Cardiac septum (tissue), 1 donor: ENCODE measurements at regions not wholly inside any gene's neighbourhood (a gene's known extent, or its start where the extent isn't known, plus 50 kb on each side); places are given as distances from the start of the nearest gene placed in this dataset.

Experiments used
- DNase-seq: peaks from one replicate; pipeline ENCODE4 v3.0.0-alpha.2; 2020; ENCODE audit warnings: low spot score
- intact Hi-C: fragments of 100-400 bp; cut with DNase I; formaldehyde crosslinking; loops from one replicate; pipeline ENCODE4 v1.14.0; 2022
- donor health status: DM: no; HTN: no; CAD: no.

DNA sequence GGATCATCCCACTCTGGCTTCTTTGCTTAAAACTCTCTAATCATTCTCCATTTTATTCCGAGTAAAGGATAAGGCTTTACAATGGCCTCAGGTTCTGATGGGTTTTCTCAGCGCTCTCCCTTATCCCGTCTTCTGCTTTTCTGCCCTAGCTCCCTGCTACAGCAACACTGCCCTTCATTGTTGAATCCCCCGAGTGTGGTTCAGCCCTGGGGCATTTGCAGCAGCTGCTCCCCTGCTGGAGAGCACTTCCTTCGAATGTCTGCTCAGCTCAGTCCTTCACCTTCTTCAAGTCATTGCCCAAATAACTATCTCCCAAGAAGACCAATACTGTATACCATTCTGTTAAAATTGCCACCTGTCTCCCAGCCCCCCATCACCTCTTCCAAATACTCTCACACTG is 111.8 kb downstream of the TBXT start:
- intact Hi-C loops = no loop called here
- DNase-seq = no peak

DNA sequence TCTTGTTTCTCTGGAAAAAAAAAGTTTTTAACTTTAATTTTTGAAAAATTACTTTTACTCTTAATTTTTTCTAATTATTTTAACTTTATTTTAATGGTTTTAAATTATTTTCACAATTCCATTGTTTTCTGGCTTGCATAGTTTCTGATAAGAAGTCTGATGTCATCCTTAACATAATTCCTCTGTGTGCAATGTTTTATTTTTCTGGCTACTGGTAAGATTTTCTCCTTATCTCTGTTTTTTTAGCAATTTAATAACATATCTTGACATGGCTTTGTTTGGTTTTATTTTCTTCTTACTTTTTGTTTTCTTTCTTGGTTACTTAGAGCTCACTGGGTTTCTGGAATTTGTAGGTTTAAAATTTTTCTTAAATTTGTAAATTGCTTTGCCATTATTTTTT is 114.8 kb downstream of the TBXT start:
- no peak for DNase-seq
- intact Hi-C loops = no loop called here

DNA sequence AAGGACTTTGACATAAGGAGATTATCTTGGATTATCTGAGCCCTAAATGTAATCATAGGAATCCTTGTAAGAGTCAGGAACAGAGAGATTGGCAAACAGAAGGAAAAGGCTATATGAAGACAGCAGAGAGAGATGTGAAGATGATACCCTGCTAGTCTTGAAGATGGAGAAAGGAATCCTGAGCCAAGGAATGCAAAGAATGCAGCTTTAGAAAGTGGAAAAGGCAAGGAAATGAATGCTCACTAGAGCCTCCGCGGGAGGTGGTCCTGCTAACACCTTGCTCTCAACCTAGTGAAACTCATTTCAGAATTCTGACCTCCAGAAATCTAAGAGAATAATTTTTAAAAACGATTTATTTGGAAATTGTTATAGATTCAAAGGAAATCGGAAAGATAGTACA is 117.1 kb downstream of the TBXT start:
- DNase-seq = no peak
- intact Hi-C loops = no loop called here

DNA sequence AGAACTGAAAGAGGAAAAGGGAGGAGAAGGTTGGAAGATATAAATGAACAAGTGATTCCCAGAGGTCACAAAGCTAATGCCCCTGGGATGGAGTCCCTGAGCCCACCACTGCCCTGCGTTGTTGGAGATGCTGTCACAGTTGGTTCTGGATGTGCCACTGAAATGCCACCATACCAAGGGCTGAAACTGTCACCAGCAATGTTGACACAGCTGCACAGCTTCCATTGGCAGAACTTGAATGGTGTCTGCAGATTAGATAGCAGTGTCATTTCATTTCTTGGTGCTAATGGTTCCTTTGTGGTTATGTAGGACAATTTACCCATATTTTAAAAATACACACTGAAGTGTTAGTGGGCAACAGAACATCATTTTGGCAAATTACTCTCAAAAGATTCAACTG is 120.7 kb downstream of the TBXT start:
- intact Hi-C loops = no loop called here
- no peak for DNase-seq

DNA sequence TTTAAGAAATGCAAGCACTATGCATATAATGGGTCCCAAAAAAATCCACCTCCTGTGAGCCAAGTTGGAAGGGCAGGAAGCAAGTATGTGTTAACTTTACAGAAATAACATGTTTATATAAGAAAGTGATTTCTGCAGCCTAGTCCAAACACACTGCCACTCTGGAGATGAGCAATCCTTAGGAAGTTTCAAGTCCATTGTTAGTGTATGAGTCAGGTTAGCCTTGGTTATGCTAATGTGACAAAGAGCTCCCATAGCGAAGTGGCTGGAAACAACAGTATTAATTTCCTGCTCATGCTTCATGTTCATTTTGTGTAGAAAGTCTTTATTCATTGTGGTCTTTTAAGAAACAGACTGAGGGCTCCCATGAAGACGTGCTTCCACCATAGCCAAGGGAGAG is 121.4 kb downstream of the TBXT start:
- intact Hi-C loops = no loop called here
- DNase-seq = no peak

DNA sequence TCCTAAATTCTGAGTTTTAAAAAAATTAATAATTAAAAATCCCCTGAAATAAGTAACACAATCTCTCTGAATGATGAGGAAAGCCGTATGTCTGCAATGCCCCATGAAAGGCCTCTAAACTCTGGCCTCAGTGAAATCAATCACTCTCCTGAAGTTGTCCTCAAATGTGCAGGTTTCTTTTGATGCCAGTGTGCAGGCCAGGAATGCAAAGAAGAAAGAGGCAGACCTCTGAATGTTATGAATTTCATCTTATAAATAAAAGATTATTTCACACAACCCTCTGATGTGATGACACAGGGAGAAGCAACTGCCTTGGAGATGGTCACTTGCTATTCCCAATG is 121.8 kb downstream of the TBXT start:
- DNase-seq = no peak
- intact Hi-C loops = no loop called here

DNA sequence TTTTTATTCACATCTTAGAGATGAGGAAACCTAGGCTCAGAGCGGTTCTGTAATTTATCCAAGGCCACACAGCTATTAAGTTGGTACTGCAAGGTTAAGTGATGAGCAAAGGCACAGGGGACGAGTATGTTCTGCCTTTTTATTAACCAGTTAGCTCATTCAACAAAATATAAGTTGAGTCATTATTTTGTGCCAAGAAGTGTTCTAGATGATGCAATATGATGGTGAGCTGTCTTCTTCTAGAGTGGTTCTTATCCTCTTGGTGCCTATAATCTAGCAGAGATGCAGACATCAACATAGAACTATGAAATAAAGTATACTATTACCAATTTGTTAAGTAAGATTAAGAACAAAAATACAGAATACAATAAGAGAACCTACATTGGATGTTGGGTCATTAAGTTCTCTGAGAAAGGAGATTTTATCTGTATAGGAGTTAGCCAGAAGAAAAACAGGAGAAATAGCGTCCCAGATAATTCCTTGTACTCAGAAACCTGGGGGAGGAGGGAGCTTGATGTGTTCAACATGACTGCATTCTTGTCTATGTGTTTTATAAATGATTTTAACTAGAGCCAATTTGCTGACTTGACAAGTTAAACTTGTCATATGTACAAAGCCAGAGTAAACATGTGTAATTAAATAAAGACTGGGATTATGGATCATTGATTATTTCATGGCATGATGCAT is 122.3 kb downstream of the TBXT start:
- intact Hi-C loops = no loop called here
- DNase-seq = no peak

DNA sequence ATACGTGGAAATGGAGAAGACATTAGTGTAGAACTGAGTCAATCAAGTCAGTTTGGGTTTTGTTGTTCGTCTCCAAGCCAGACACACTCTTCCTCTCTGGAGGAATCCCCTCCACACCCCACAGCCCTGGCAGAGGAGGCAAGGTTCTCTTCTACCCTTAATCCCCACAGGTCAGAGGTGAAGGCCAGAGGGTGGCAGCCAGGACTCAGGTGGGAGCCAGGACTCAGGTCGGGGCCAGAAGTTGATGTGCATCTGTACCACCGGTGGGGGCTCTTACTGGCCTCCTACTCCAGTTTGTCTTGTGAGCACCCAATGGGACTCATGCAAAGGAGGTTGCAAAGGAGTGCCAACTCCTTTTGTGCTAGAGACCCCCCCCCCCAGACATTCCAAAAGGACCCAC is 126.4 kb downstream of the TBXT start:
- intact Hi-C loops = no loop called here
- DNase-seq = no peak

DNA sequence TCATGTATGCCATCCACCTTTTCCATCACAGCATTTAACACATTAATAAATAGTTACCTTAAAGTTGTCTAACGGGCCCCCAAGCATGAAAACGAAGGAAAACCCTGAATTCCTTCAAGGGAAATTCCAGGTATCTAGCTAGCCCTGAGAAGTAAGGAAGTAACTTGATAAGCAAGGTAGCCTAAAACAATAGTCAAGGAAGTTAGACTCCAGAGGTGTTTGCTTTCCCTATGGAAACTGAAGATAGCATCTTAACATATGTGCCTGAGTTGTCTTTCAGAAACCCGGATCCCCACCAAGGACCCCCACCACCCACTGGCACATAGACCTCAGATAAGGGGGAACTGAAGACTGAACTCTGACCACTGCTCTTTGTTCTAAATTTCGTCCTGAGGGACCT is 127.4 kb downstream of the TBXT start:
- DNase-seq = no peak
- intact Hi-C loops = no loop called here

DNA sequence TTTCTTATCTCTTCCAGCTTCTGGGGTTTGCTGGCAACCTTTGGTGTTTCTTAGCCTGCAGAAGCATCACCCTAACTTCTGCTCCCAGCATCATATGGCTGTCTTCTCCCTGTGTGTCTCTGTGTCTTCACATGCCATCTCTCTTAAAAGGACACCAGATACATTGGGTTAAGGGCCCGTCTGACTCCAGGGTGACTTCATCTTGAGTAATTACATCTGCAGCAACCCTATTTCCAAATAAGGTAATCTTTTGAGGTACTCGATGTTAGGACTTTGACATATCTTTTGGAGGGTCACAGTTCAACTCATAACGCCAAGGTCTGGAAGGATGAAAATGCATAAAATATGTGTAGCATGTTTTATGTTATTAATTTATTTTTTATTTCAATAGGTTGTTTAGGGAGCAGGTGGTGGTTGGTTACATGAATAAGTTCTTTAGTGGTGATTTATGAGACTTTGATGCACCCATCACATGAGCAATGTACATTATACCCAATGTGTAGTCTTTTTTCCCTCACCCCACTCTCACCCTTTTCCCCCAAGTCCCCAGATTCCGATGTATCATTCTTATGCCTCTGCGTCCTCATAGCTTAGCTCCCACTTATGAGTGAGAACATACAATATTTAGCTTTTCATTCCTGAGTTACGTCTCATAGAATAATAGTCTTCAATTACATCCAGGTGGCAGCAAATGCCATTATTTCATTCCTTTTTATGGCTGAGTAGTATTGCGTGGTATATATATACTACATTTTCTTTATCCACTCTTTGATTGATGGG is 131.1 kb downstream of the TBXT start:
- DNase-seq = no peak
- intact Hi-C loops = no loop called here

DNA sequence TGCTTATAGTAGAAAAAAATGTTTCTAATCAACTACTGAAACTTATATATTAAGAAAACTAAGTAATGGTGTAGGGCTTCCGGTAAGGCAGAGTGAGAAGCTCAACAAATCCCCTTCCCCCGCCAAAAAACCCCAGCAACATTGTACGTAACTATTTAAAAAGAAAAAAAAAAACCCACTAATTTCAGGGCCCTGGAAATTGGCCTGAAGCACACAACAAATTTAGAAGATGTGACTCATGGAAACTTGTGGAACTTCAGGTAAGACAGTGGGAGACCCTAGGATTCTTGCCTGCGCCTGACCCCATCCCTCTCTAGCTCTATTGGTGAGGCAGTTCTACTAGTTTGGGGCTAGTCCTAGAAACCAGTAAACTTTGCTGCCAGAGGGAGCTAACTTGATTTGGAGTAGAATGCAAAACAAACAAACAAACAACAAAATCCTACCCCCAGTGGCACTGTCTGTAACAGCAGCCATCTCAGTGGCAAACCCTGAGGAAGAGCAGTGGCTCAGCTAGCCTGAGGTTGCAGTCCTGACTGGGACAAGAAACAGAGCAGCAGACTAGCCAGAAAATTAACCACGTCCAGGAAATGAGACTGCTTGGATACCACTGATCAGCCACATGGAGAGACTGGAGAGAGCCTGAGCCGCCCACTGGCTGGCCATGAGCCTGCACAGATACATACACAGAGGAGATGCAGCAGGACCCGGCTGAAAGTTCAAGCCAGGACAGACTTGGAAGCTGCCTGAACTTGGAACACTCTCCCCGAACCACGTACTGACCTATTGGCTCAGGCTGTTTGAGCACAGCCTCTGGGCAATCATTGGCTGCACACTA is 135.1 kb downstream of the TBXT start:
- no peak for DNase-seq
- intact Hi-C loops = no loop called here

DNA sequence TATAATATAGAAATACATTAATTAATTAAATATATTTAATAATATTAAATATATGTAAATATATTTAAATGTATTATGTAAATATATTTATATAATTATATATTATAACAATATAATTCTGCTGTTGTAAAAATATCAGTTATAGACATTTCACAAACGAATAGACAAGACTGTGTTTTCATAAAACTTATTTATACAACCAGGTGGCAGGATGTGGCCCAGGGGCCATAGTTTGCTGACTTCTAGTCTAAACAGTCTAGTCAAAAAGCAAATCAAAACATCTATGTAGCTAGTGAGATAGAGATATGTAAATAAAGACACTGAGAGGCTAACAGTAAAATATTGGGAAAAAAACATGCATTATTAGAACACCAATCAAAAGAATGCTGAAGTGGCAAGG is 136.4 kb downstream of the TBXT start:
- DNase-seq = no peak
- intact Hi-C loops = no loop called here

DNA sequence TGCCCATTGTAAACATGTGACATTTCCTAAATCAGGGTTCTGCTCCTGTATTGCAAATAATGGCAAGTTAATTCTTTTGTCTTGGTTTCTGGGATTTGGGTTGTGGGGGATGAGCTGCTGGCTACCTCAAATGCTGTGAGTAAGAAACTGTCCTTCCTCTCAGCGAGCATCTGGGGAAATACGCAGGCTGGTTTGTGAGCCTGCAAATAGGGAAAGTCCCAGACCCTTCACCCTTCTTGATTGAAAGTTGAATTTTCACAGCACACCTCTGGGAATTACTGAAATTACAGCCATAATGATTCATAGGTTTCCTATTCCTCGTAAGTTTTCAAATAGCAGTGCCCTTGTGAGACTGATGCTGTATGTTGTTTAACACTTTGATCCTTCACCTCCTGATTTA is 138.1 kb downstream of the TBXT start:
- intact Hi-C loops = no loop called here
- DNase-seq = no peak

DNA sequence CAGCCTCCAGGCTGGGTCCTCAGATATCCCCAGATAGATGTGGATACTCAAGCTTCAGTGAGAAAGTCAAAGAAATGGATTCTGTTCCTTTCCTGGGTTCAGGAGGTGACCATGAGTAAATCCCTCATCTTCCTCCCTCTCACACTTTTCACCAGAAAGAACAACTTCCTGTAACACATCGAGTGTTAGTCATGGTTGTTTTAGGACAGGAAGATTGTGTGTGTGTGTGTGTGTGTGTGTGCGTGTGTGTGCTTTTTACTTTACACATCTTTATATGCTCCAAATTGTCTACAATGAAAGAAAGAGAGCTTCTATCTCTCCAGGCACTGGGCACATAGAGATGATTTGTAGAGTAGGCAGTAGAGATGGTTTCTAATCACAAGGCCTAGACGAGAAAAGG is 139.9 kb downstream of the TBXT start:
- intact Hi-C loops = no loop called here
- no peak for DNase-seq

DNA sequence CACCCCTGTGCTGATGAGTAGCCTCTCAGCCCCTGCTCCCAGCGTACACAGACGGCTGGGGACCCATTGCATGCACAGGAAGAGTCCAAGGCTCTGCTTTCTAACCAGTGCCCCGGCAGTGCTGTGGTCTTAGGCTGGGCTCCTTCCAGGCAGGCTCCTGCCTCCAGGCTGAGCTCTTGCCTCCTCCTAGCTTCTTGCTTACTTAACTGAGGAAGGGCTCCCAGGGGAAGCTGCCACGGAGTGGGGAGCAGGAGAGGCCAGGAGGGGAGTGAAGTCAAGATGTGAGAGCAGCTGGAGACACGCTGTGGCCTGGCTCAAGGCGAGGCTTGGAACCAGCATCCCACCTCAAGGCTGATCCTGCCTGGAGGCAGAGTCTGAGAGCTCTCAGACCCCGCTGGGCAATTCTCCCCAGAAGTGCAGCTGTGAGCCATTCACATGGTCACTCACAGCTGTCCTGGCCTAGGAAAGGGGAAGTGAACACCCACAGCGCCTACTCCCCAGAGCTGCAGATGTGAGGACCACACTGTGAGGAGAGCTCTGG is 141.0 kb downstream of the TBXT start:
- no peak for DNase-seq
- intact Hi-C loops = no loop called here

DNA sequence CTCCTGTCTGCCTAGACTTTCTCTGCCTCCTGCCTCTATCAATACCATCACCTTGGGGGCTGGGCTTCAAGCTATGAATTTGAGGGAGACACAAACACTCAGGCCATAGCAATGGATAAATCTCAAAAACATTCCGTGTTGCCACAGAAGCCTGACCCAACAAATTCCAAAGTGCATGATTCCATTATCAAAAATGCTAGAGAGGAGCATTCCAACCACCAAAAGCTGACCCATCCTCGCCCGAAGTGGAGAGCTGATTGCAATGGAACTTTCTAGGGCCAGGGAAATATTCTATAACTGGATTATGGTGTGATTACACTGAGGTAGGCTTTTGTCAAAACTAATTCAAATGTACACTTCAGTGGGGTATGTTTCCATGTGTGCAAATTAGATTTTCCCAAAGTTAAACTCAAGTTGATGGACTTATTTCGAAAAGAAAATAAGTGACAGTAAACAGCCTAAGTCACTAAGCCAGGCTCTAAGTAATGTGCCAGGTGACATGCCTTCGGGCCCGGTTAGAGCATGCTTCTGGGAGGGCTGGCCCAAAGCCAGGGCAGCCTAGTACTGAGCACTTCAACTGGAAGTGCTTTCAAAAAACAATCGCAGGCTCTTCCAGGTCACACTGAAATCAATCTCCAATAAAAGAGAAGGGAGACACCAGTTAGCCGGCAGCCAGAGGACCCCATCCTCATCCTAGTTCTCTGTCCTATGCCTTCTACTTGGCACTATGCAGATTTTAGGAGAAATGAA is 142.3 kb downstream of the TBXT start:
- intact Hi-C loops = no loop called here
- DNase-seq = no peak

DNA sequence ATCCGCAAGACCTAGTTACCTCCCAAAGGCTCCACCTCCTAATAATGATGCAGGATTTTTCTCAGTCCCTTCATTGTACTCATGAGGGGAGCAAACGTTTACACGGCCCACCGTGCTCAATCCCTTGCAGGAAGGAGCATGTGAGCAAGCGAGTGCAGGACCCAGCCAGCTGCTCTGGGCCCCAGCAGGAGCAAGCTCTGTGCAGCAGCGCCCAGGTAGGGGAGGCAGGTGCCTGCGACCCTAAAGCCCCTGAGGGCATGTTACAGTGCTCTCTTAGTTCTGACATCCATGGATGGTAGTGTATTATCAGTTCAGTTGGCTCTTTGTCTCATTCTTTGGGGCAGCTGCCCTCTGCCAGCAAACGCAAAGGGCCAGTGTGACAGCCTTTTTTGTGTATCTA is 143.4 kb downstream of the TBXT start:
- intact Hi-C loops = no loop called here
- DNase-seq = no peak

DNA sequence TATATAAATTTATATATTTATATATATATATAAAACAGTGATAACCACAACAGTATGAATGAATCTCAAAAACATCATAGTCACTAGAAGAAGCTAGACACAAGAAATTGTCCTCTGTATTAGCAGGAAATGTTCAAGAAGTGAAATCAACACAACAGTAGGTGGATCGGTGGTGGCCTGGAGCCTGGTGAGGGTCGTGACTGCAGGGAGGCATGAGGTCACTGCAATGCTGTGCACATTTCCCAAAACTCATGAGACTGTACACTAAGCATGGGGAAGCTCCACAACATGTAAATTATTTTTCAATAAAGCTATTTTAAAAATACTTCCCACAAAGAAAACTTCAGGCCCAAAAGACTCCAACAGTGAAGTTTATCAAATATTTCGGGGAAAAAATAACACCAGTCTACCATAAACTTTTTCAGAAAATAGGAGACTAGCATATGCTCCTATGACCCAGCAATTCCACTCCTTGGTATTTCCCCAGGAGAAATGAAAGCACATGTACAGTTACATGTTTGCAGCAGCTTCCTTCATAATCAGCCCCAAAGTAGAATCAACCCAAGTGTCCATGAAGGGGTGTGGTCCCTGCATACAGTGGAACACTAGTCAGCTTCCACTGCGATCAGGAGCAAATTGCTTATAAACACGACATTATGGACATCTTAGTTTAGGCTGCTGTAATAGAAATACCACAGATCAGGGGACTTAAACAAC is 144.2 kb downstream of the TBXT start:
- intact Hi-C loops = no loop called here
- DNase-seq = no peak

DNA sequence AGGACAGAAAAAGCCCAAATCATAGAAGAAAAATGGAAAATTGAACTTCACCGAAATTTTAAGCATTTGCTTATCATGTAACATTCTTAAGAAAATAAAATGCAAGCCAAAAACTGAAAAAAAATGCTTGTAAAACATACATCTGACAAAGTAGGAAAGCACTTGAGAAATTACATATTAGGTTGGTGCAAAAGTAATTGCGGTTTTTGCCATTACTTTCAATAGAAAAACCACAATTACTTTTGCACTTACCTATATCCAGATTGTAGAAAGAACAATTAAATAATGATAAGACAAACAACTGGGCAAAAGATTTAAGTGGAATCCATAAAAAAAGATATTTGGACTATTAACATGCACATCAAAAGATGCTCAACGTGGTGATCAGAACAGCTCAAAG is 146.2 kb downstream of the TBXT start:
- DNase-seq = no peak
- intact Hi-C loops = no loop called here
